Brain microvascular endothelial cell (primary cell): ENCODE measurements at regions not wholly inside any gene's neighbourhood (a gene's known extent, or its start where the extent isn't known, plus 50 kb on each side); places are given as distances from the start of the nearest gene placed in this dataset.

ENCODE experiments used
- DNase-seq: peaks from one replicate; pipeline ENCODE4 v3.0.0-alpha.2; 2020
- H3K27ac ChIP-seq: fragments of 250-450 bp; sonication (Bioruptor Pico); 2 replicates; pipeline ENCODE4 v1.5.1; 2020; ENCODE audit warnings: mild to moderate bottlenecking, moderate library complexity
- H3K27me3 ChIP-seq: fragments of 250-450 bp; sonication (Bioruptor Pico); replicated peaks from 2 replicates; pipeline ENCODE4 v1.5.1; 2020; ENCODE audit warnings: mild to moderate bottlenecking
- H3K36me3 ChIP-seq: fragments of 250-450 bp; sonication (Bioruptor Pico); replicated peaks from 2 replicates; pipeline ENCODE4 v1.5.1; 2020; ENCODE audit warnings: mild to moderate bottlenecking
- H3K4me3 ChIP-seq: 2 replicates; pipeline ENCODE4 v1.5.1; 2011; ENCODE audit warnings: low read depth, mild to moderate bottlenecking, control low read depth, low read length, moderate library complexity
- CTCF ChIP-seq: IDR thresholded peaks from 2 replicates; pipeline ENCODE4 v1.5.1; 2011; ENCODE audit warnings: low read depth, mild to moderate bottlenecking, moderate library complexity, low read length, control low read depth, inconsistent platforms; ENCODE audit errors: missing control alignments
- in situ Hi-C: cut with HindIII; loops from 2 replicates; pipeline ENCODE4 v1.10.0; 2017; ENCODE audit warnings: low sequenced_read_pairs, low pct_ligation_motif_present

DNA sequence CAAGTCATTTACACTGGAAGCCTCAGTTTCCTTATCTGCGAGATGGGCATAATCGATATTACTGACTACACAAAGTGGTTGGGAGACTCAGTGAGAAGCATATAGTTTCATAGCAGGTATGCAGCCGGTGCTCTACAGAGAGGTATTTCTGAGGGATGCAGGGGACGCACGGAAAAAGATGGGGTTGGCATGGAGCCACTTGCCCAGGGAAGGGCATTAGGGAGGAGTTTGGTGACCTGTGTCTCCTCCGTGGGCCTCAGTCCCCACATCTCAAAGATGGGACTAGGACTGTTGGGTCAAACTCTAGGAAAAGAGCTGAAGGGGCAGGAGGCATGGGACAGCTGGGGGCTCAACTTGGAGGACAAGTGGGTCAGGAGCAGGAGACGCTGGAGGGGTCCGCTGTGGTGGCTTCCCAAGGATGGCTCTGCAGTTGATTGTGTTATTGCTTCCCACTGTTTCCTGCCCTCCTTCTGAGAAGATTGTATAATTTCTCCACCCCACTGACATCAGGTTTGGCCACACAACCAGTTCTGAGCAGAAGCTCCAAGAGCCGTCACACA, 158.6 kb upstream of the ALDH1B1 start:
- DNase-seq = no peak
- no peak for TF ChIP-seq CTCF
- Histone ChIP-seq H3K27ac (no peak overlapping the region), H3K36me3 (no peaks in the 10 kb centered on the region), H3K27me3 (peaks cover 21% of the 10 kb centered on the region), H3K4me3 (no peak overlapping the region)
- in situ Hi-C loops = no loop called here

GRCh38 chr9:38233343-38233742, 159.2 kb upstream of the ALDH1B1 start:
- DNase-seq = no peak
- no peak overlapping the region for H3K27ac ChIP-seq
- in situ Hi-C loops = no loop called here
- TF ChIP-seq CTCF = no peak
- H3K4me3 ChIP-seq = no peak overlapping the region
- H3K36me3 ChIP-seq = no peaks in the 10 kb centered on the region
- H3K27me3 ChIP-seq = peaks cover 23% of the 10 kb centered on the region

DNA sequence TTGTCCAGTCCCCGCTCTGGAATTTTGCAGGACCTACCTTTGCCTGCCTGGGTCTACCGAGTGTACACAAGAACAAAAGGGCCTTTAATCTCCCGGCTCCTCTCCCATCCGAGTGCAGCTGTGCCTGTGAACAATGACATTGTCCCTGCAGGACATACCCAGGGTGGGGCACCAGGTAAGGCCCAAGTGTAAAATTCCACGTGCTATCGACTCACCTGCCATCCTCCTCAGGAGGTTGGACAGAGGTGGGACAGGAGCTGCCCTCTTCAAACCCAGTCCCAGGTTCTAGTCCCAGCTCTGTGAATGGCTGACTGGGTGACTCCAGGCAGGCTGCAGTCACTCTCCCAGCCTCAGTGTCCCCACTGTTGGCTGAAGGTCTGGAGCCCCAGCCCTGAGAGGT, 159.6 kb upstream of the ALDH1B1 start:
- Histone ChIP-seq H3K27ac (no peak overlapping the region), H3K36me3 (no peaks in the 10 kb centered on the region), H3K27me3 (peaks cover 28% of the 10 kb centered on the region), H3K4me3 (no peak overlapping the region)
- TF ChIP-seq CTCF = no peak
- DNase-seq = no peak
- in situ Hi-C loops = no loop called here

- in situ Hi-C loops = no loop called here
- TF ChIP-seq CTCF = no peak
- H3K4me3 ChIP-seq = no peak overlapping the region
- DNase-seq = no peak
- H3K27ac ChIP-seq = no peak overlapping the region
- no peaks in the 10 kb centered on the region for H3K36me3 ChIP-seq
- peaks cover 29% of the 10 kb centered on the region for H3K27me3 ChIP-seq
Observed at GRCh38 chr9:38229504-38230155, 160.6 kb upstream of the SHB start.

- peaks cover 26% of the 10 kb centered on the region for H3K27me3 ChIP-seq
- H3K4me3 ChIP-seq = no peak overlapping the region
- in situ Hi-C loops = no loop called here
- no peaks in the 10 kb centered on the region for H3K36me3 ChIP-seq
- TF ChIP-seq CTCF = no peak
- no peak overlapping the region for H3K27ac ChIP-seq
- no peak for DNase-seq
Observed at GRCh38 chr9:38229104-38229500, 160.1 kb upstream of the SHB start.
